Activated naive CD8-positive, alpha-beta T cell treated with anti-CD3 and anti-CD28 coated beads, Interleukin-2, amount 10 ng/mL, durations not matched to agents 7 days and 5 days (primary cell): ENCODE measurements at regions not wholly inside any gene's neighbourhood (a gene's known extent, or its start where the extent isn't known, plus 50 kb on each side); places are given as distances from the start of the nearest gene placed in this dataset.

ENCODE experiments used
- ATAC-seq: fragments of 150-1000 bp; cut with Tn5 transposase; one replicate; pipeline ENCODE4 v1.10.0; 2021; ENCODE audit warnings: low read depth, moderate library complexity
- POLR2A ChIA-PET: fragments of 350-600 bp; sonication (Branson Sonifier 250); formaldehyde crosslinking; loops from one replicate; lab custom pipeline; 2021; ENCODE audit warnings: antibody characterized with exemption; lab: Charles Lee
- DNase-seq: peaks from one replicate; pipeline ENCODE4 v3.0.0; 2021
- H3K27ac Mint-ChIP-seq: one replicate; pipeline ENCODE4 v1.8.0; 2022; ENCODE audit warnings: mild to moderate bottlenecking, mixed read lengths
- H3K27me3 Mint-ChIP-seq: one replicate; pipeline ENCODE4 v1.8.0; 2022; ENCODE audit warnings: mild to moderate bottlenecking, moderate library complexity, mixed read lengths
- H3K36me3 Mint-ChIP-seq: one replicate; pipeline ENCODE4 v1.8.0; 2021; ENCODE audit warnings: mild to moderate bottlenecking, mixed read lengths
- H3K4me1 Mint-ChIP-seq: one replicate; pipeline ENCODE4 v1.8.0; 2021; ENCODE audit warnings: mixed read lengths
- H3K4me3 Mint-ChIP-seq: one replicate; pipeline ENCODE4 v1.8.0; 2022; ENCODE audit warnings: mild to moderate bottlenecking, moderate library complexity, mixed read lengths
- H3K9me3 Mint-ChIP-seq: one replicate; pipeline ENCODE4 v1.8.0; 2021; ENCODE audit warnings: mixed read lengths

DNA sequence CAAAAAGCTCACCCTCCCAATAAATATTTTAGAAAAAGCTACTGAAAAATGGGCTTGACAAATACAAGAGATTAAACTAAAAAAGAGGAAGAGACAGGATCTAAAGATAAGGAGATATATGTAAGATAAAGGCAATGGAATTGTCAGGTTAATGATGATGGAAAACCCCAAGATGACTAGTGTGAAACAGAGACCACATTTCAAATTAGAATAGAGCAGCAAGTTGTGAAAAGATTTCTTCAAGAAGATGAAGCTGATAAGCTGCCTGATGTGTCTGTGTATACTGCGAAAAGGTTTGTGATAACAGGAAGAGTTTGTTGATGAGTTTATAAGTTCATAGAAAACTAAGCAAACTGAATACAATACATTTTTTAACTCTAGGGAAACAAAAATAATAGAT lies 840.1 kb upstream of the SLITRK5 start:
- POLR2A ChIA-PET, result no interaction called here
- no peak overlapping the region for H3K27ac Mint-ChIP-seq

DNA sequence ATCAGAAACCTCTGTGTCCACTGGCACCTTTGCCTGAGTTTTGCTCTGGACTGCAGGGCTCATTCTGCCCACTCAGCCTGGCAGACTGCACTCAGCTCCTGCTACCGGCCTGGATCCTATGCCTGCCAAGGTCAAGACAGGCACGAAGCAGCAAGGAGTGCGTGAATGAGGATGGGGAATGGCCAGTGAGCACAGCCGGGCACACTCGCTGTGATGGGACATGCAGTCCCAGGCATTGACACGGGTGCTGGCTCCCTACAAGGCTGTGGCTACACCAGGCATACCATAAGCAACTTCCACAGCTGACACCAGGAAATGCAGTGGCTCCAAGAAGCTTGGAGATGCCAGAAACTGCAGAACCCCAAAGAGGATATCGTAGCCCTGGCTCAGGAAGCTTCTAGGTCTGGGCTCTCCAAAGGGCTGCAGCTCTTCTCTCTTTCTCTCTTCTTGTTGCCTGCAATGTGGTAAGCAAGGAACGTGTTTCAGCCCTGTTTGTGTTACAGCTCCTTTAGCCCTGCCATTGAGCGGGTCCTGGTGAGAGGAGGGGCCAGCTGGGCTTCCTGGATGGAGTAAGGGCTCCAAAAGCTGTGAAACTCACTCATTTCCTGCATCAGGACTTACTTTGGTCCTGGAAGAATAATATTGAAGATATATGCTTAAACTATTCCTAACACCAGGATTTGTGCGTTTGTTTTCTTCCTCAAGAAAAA lies 832.6 kb upstream of the SLITRK5 start:
- no peak overlapping the region for H3K27ac Mint-ChIP-seq
- no peak for ATAC-seq
- H3K4me1 Mint-ChIP-seq, result no peaks in the 10 kb centered on the region

More for the DNA sequence above, 840.1 kb upstream of the SLITRK5 start:
- H3K36me3 Mint-ChIP-seq, result no peaks in the 10 kb centered on the region
- no peaks in the 10 kb centered on the region for H3K27me3 Mint-ChIP-seq
- no peaks in the 10 kb centered on the region for H3K4me1 Mint-ChIP-seq
- peaks cover 3% of the 10 kb centered on the region for H3K9me3 Mint-ChIP-seq
- H3K4me3 Mint-ChIP-seq, result no peak overlapping the region
- ATAC-seq (no peak), DNase-seq (no peak)

DNA sequence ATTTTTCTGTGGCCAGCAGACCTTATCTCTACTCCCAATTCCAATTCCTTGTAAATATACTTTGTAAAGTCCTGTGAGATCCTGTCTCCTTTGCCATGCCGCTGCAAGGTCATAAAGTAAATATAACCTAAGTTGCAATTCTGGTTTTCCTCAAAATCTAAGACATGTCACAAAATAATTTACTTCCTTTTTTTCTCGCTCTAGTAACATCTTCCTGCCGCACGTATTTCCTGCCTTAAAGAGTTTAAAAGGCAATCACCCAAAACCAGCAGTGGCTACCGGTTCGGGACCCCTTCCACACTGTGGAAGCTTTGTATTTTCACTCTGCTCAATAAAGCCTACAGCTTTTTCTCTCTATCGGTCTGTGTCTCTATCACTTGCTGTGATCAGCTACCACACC lies 832.0 kb upstream of the SLITRK5 start:
- DNase-seq (no peak), ATAC-seq (no peak)
- no peak overlapping the region for H3K27ac Mint-ChIP-seq
- no peaks in the 10 kb centered on the region for H3K4me1 Mint-ChIP-seq
- peaks cover 5% of the 10 kb centered on the region for H3K9me3 Mint-ChIP-seq
- H3K36me3 Mint-ChIP-seq, result no peaks in the 10 kb centered on the region
- no peak overlapping the region for H3K4me3 Mint-ChIP-seq
- POLR2A ChIA-PET, result no interaction called here
- H3K27me3 Mint-ChIP-seq, result no peaks in the 10 kb centered on the region

More for the DNA sequence above, 832.6 kb upstream of the SLITRK5 start:
- Mint-ChIP-seq H3K4me3 (no peak overlapping the region), H3K36me3 (no peaks in the 10 kb centered on the region), H3K27me3 (no peaks in the 10 kb centered on the region), H3K9me3 (peaks cover 5% of the 10 kb centered on the region)
- POLR2A ChIA-PET, result no interaction called here
- DNase-seq, result no peak

GRCh38 chr13:86840250-86841191 lies 830.6 kb upstream of the SLITRK5 start:
- DNase-seq (no peak), ATAC-seq (no peak)
- POLR2A ChIA-PET, result no interaction called here
- H3K36me3 Mint-ChIP-seq, result no peaks in the 10 kb centered on the region
- no peak overlapping the region for H3K27ac Mint-ChIP-seq
- H3K4me3 Mint-ChIP-seq, result no peak overlapping the region
- H3K4me1 Mint-ChIP-seq, result no peaks in the 10 kb centered on the region
- H3K27me3 Mint-ChIP-seq, result no peaks in the 10 kb centered on the region
- H3K9me3 Mint-ChIP-seq, result peaks cover 5% of the 10 kb centered on the region

- ATAC-seq, result no peak
- no peaks in the 10 kb centered on the region for H3K4me1 Mint-ChIP-seq
- H3K9me3 Mint-ChIP-seq, result peaks cover 2% of the 10 kb centered on the region
- H3K36me3 Mint-ChIP-seq, result no peaks in the 10 kb centered on the region
- H3K4me3 Mint-ChIP-seq, result no peak overlapping the region
- no peak for DNase-seq
- H3K27ac Mint-ChIP-seq, result no peak overlapping the region
- no peaks in the 10 kb centered on the region for H3K27me3 Mint-ChIP-seq
- POLR2A ChIA-PET, result no interaction called here
Measured at GRCh38 chr13:86841264-86841663, 829.9 kb upstream of the SLITRK5 start.

GRCh38 chr13:86846501-86846900 lies 824.7 kb upstream of the SLITRK5 start:
- Mint-ChIP-seq H3K4me3 (no peak overlapping the region), H3K27ac (no peak overlapping the region), H3K4me1 (no peaks in the 10 kb centered on the region), H3K36me3 (no peaks in the 10 kb centered on the region), H3K9me3 (no peaks in the 10 kb centered on the region), H3K27me3 (no peaks in the 10 kb centered on the region)
- POLR2A ChIA-PET, result no interaction called here
- DNase-seq, result no peak
- no peak for ATAC-seq

DNA sequence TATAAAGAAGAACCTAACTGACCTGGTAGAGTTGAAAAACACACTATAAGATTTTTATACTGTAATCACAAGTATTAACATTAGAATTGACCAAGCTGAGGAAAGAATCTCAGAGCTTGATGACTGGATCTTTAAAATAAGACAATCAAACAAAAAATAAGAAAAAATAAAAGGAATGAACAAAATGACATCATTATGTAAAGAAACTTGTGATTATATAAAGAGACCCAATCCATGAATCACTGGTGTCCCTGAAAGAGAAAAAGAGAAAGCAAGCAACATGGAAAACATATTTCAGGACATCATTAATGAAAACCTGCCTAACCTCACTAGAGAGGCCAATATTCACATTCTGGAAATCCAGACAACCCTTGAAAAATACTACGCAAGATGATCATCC lies 822.5 kb upstream of the SLITRK5 start:
- Mint-ChIP-seq H3K4me1 (no peaks in the 10 kb centered on the region), H3K36me3 (no peaks in the 10 kb centered on the region)
- POLR2A ChIA-PET, result no interaction called here

GRCh38 chr13:86856991-86857390 lies 814.2 kb upstream of the SLITRK5 start:
- H3K4me1 Mint-ChIP-seq, result no peaks in the 10 kb centered on the region
- H3K9me3 Mint-ChIP-seq, result no peaks in the 10 kb centered on the region
- DNase-seq, result no peak
- no peak overlapping the region for H3K4me3 Mint-ChIP-seq
- POLR2A ChIA-PET, result no interaction called here
- H3K36me3 Mint-ChIP-seq, result no peaks in the 10 kb centered on the region
- no peaks in the 10 kb centered on the region for H3K27me3 Mint-ChIP-seq
- ATAC-seq, result no peak
- no peak overlapping the region for H3K27ac Mint-ChIP-seq

More for the DNA sequence above, 822.5 kb upstream of the SLITRK5 start:
- no peaks in the 10 kb centered on the region for H3K27me3 Mint-ChIP-seq
- no peak overlapping the region for H3K4me3 Mint-ChIP-seq
- H3K27ac Mint-ChIP-seq, result no peak overlapping the region
- DNase-seq, result no peak
- no peaks in the 10 kb centered on the region for H3K9me3 Mint-ChIP-seq
- no peak for ATAC-seq

DNA sequence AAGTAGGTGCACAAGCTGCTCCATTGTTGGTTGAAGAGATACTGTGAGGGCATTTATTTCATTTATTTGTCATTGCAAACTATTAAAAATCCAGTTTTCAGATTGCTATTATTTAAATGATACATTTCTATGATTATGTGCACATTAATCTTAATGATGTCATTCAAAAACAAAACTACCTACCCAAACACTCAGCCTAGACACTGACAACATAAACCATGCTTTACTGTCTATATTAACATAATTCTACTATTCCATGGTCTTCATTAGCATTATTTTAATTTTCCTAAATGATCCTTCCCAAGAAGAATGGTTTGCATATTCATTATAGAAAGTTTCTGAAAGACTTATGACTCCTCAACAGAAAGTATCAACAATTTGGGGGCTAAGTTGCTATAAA lies 813.0 kb upstream of the SLITRK5 start:
- no peaks in the 10 kb centered on the region for H3K9me3 Mint-ChIP-seq
- ATAC-seq, result no peak
- POLR2A ChIA-PET, result no interaction called here
- no peaks in the 10 kb centered on the region for H3K4me1 Mint-ChIP-seq
- DNase-seq, result no peak
- no peak overlapping the region for H3K27ac Mint-ChIP-seq
- no peak overlapping the region for H3K4me3 Mint-ChIP-seq
- no peaks in the 10 kb centered on the region for H3K27me3 Mint-ChIP-seq
- H3K36me3 Mint-ChIP-seq, result no peaks in the 10 kb centered on the region

DNA sequence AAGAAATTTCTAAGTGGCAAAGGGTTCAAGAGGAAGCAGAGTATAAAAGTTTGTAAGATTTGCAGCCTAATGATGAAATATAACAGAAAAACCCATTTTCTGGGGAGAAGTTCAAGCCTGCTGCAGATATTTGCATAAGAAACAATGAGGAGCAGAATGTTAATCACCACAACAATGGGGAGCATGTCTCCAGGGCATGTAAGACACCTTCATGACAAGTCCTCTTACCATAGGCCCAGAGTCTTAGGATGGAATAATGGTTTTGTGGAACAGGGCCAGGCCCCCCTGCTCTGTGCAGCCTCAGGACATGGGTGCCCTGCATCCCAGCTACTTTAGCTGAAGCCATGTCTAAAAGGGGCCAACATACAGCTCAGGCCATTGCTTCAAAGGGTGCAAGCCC lies 809.0 kb upstream of the SLITRK5 start:
- H3K9me3 Mint-ChIP-seq, result no peaks in the 10 kb centered on the region
- POLR2A ChIA-PET, result no interaction called here
- no peak for DNase-seq
- ATAC-seq, result no peak
- H3K4me3 Mint-ChIP-seq, result no peak overlapping the region
- H3K27me3 Mint-ChIP-seq, result no peaks in the 10 kb centered on the region
- no peaks in the 10 kb centered on the region for H3K4me1 Mint-ChIP-seq
- no peak overlapping the region for H3K27ac Mint-ChIP-seq
- H3K36me3 Mint-ChIP-seq, result no peaks in the 10 kb centered on the region

DNA sequence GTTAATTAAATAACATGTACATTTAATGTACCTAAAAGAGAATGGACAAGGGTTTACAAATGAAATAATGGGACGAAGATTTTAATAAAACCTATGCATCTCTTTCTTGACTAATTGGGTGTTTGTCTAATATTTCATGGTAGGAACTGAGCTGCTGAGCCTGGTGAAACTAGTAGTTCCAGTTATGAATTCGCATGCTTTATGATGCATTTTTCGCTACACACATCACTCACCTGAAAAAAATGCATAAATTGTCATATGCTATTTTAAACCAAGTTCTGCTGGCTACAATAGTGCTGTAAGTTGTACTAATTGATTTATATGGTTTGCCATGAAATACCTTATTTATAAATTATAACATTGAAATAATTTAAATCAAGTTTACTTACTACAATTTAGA lies 806.8 kb upstream of the SLITRK5 start:
- Mint-ChIP-seq H3K27me3 (no peaks in the 10 kb centered on the region), H3K36me3 (no peaks in the 10 kb centered on the region), H3K4me1 (no peaks in the 10 kb centered on the region), H3K9me3 (no peaks in the 10 kb centered on the region), H3K4me3 (no peak overlapping the region), H3K27ac (no peak overlapping the region)
- ATAC-seq, result no peak
- DNase-seq, result no peak
- POLR2A ChIA-PET, result no interaction called here

DNA sequence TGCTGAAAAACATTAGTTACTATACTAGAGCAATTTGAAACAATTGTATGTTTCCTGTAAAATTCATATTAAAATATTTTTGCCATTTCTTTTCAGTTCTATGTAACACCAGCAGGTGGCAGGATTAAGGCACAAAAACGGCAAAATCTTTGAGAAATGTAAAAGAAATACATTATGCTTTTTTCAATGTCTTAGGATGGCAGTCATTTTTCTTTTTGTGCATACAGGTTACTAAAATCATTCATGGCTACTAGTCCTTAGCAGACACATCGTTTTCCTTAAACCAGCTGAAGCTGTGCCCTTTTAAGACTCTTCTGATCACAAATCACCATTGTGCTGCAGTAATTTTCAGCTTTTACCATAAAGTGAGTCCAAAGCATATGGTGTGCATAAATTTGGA lies 800.7 kb upstream of the SLITRK5 start:
- Mint-ChIP-seq H3K27me3 (no peaks in the 10 kb centered on the region), H3K36me3 (no peaks in the 10 kb centered on the region), H3K4me3 (no peak overlapping the region), H3K4me1 (no peaks in the 10 kb centered on the region), H3K9me3 (no peaks in the 10 kb centered on the region), H3K27ac (no peak overlapping the region)
- no peak for ATAC-seq
- POLR2A ChIA-PET, result interaction anchor here (0.6 kb wide), 1 partner anchor 810 kb away, joined by 3 read pairs; no protein-coding TSS in a partner anchor
- no peak for DNase-seq

DNA sequence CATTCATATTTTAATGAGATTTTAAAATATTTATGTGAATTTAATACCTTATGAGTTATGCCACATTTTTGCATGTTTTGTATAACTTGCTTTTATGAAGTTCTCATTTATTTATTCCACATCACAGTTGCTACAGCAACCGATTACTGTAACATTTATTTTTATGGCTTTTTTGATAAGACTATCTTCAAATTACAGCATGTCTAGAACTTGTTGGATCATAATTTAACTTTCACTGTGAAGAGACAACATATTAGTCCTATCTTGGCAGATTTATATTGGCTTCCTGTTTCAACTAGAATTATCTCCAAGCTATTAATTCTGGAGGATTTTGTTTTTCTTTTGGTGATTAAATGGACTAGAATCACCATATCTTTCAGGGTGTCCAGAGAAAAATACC lies 793.7 kb upstream of the SLITRK5 start:
- no peak for ATAC-seq
- Mint-ChIP-seq H3K9me3 (no peaks in the 10 kb centered on the region), H3K27me3 (no peaks in the 10 kb centered on the region), H3K4me3 (no peak overlapping the region), H3K4me1 (no peaks in the 10 kb centered on the region), H3K27ac (no peak overlapping the region), H3K36me3 (no peaks in the 10 kb centered on the region)
- no peak for DNase-seq
- POLR2A ChIA-PET, result no interaction called here

GRCh38 chr13:86878781-86879180 lies 792.4 kb upstream of the SLITRK5 start:
- no peaks in the 10 kb centered on the region for H3K4me1 Mint-ChIP-seq
- H3K9me3 Mint-ChIP-seq, result no peaks in the 10 kb centered on the region
- no peaks in the 10 kb centered on the region for H3K27me3 Mint-ChIP-seq
- no peak for DNase-seq
- no peaks in the 10 kb centered on the region for H3K36me3 Mint-ChIP-seq
- no peak overlapping the region for H3K4me3 Mint-ChIP-seq
- no peak overlapping the region for H3K27ac Mint-ChIP-seq
- ATAC-seq, result no peak
- POLR2A ChIA-PET, result no interaction called here
